Endometrium (tissue), 2 donors: ENCODE measurements at regions not wholly inside any gene's neighbourhood (a gene's known extent, or its start where the extent isn't known, plus 50 kb on each side); places are given as distances from the start of the nearest gene placed in this dataset.

Source experiments
- FAIRE-seq: peaks from 2 replicates; lab custom pipeline; 2012; peaks lifted over from hg19 to GRCh38; lab: Jason Lieb, UNC
- donor health status: control.
- donor health status: control.

DNA sequence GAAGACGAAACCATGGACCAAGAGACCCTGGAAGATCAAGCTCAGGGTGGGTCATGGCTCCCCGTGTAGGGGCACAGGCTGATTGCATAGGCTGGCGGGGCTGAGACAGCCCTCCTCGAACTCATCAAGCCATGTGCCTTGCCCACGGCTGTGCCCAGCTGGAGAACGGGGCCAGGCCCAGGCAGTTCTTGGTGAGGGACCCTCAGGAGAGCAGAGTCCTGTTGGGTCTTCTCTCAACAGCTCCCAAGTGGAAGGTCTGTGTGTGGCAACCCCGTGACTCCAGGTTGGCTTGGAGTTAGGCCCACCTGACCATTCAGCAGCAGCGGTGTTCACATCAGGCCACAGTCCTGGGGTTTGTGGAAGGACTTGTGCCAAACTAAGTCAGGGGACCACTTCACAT lies 276.5 kb downstream of the QKI start:
- no peak for FAIRE-seq

- no peak for FAIRE-seq
Measured at GRCh38 chr6:163688739-163689362, 274.3 kb downstream of the QKI start.

- FAIRE-seq, result no peak
Measured at GRCh38 chr6:163687075-163687474, 272.6 kb downstream of the QKI start.

- no peak for FAIRE-seq
Measured at GRCh38 chr6:163686301-163686700, 271.8 kb downstream of the QKI start.

DNA sequence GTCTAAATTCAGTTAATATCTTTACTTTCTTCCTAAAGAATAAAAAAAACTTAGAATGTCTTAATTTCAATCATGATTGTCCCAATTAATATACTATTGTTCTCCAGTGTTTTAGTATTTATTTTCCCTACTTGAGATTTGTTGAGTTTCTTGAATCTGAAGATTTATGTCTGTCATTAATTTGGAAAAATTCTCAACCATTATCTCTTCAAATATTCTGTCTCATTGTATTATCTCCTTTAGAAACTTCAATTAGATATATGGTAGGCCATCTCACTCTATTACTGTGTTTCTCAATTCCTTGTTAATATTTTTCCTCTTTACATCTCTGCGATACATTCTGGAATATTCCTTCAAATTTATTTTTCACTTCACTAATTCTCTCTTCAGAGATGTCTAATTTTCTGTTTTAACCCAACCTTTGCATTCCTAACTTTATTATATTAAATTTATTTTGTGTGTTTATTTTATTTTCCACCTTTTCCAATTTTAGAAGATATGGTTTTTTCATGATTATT lies 268.6 kb downstream of the QKI start:
- peak; percentile 58 for FAIRE-seq

- FAIRE-seq, result no peak
Measured at GRCh38 chr6:163679753-163680152, 265.2 kb downstream of the QKI start.

GRCh38 chr6:163679012-163679660 lies 264.6 kb downstream of the QKI start:
- FAIRE-seq, result no peak

GRCh38 chr6:163675611-163676010 lies 261.1 kb downstream of the QKI start:
- FAIRE-seq, result no peak

GRCh38 chr6:163672710-163673109 lies 258.2 kb downstream of the QKI start:
- no peak for FAIRE-seq

- no peak for FAIRE-seq
Measured at GRCh38 chr6:163671791-163672190, 257.3 kb downstream of the QKI start.

- FAIRE-seq, result no peak
Measured at GRCh38 chr6:163671355-163671754, 256.8 kb downstream of the QKI start.

GRCh38 chr6:163670336-163670735 lies 255.8 kb downstream of the QKI start:
- no peak for FAIRE-seq

DNA sequence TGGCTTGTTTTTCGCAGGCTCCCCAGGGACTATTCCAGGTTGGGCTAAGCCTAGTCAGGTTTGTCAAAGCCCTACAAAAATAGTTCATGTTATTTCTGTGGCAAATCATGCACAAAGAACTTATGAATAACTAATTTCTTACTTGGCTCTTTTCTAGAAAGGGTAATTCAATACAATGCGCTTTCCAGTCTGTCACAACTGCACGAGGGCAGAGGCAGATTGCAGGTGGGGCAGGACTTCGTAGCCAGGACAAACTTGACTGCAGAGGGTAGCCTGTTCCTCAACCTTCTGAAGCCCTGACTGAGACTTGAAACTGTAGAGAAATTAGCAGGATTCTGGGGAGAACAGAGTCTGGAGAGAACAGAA lies 253.5 kb downstream of the QKI start:
- FAIRE-seq, result no peak

GRCh38 chr6:163667372-163668060 lies 253.0 kb downstream of the QKI start:
- no peak for FAIRE-seq

DNA sequence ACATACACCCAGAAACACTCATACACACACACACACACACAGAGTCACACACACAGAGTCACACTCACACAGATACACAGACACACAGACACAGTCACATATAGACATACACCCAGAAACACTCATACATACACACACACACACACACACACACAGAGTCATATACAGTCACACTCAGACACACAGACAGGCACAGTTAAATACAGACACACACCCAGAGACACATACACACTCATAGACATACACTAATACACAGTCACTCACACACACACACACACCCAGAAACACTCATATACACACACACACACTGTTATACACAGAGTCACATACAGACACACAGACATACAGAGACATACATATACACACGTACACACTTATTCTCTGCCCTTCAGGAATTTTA lies 250.9 kb downstream of the QKI start:
- FAIRE-seq, result no peak

- FAIRE-seq, result no peak
Measured at GRCh38 chr6:163663575-163663974, 249.1 kb downstream of the QKI start.

- FAIRE-seq, result no peak
Measured at GRCh38 chr6:163662604-163663225, 248.2 kb downstream of the QKI start.

DNA sequence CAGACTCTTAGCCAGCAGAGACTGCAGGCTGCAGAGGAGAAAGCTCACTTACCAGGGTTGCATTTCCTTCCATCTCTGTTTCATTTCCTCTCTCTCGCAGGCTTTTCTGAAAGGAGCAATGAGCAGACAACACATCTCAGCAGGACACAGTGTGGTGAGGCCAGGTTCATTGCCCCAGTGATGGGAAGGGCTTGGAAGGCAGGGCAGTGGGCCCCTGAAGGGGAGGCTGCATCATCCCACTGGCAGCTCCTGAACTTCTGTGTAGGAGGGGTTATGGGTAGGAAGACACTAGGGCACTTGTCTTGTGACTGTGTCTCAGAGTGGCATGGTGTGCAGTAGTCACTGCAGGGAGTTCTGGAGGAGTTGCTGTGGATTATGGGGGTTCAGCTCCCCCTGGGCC lies 246.8 kb downstream of the QKI start:
- no peak for FAIRE-seq

DNA sequence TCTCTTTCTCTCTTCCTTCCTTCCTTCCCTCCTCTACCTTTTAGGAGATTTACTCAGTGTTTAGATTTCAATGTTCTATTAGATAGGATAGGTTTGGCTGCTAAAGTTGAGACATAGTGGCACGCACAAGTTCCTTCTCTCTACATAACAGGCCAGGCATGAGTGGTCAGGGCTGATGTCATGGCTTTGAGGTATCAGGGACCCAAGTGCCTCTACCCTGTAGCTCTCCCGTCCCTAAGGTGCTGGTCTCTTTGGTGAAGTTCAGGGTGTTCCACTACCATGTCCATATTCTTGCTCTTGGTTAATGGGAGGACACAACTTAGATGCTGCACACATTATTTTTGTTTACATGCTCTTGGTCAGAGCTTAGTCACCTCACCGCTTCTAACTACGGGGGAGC lies 245.3 kb downstream of the QKI start:
- FAIRE-seq, result no peak

- no peak for FAIRE-seq
Measured at GRCh38 chr6:163655217-163656121, 241.0 kb downstream of the QKI start.

GRCh38 chr6:163651915-163652668 lies 237.6 kb downstream of the QKI start:
- no peak for FAIRE-seq
